CD4-positive, alpha-beta T cell treated with Interleukin-6 at 100 ng/mL for 8 hours (primary cell): ENCODE measurements at regions not wholly inside any gene's neighbourhood (a gene's known extent, or its start where the extent isn't known, plus 50 kb on each side); places are given as distances from the start of the nearest gene placed in this dataset.

ENCODE experiments used
- DNase-seq: peaks from one replicate; pipeline ENCODE4 v3.0.0-alpha.2; 2020; ENCODE audit warnings: mixed read lengths, low spot score

GRCh38 chr7:45235905-45236304, 78.3 kb downstream of the RAMP3 start:
- no peak for DNase-seq

GRCh38 chr7:45236666-45237065, 79.1 kb downstream of the RAMP3 start:
- no peak for DNase-seq

GRCh38 chr7:45237788-45238461, 80.3 kb downstream of the RAMP3 start:
- DNase-seq: no peak

- no peak for DNase-seq
Observed at GRCh38 chr7:45238806-45239205, 81.2 kb downstream of the RAMP3 start.

GRCh38 chr7:45239486-45239885, 81.9 kb downstream of the RAMP3 start:
- DNase-seq: no peak

- no peak for DNase-seq
Observed at GRCh38 chr7:45240273-45240771, 82.7 kb downstream of the RAMP3 start.

GRCh38 chr7:45240926-45241325, 83.3 kb downstream of the RAMP3 start:
- DNase-seq: no peak

GRCh38 chr7:45241339-45242109, 83.9 kb downstream of the RAMP3 start:
- DNase-seq: no peak

GRCh38 chr7:45242261-45242660, 84.7 kb downstream of the RAMP3 start:
- DNase-seq: no peak

GRCh38 chr7:45242698-45243097, 85.1 kb downstream of the RAMP3 start:
- no peak for DNase-seq

- no peak for DNase-seq
Observed at GRCh38 chr7:45244981-45245380, 87.4 kb downstream of the RAMP3 start.

- DNase-seq: no peak
Observed at GRCh38 chr7:45246339-45246738, 88.7 kb downstream of the RAMP3 start.

GRCh38 chr7:45252248-45252647, 94.7 kb downstream of the RAMP3 start:
- DNase-seq: no peak

- DNase-seq: no peak
Observed at GRCh38 chr7:45252857-45253256, 95.3 kb downstream of the RAMP3 start.

GRCh38 chr7:45253368-45253767, 95.8 kb downstream of the RAMP3 start:
- DNase-seq: no peak

- no peak for DNase-seq
Observed at GRCh38 chr7:45255187-45255586, 97.6 kb downstream of the RAMP3 start.

GRCh38 chr7:45256309-45256708, 98.7 kb downstream of the RAMP3 start:
- no peak for DNase-seq

- DNase-seq: no peak
Observed at GRCh38 chr7:45256775-45257174, 99.2 kb downstream of the RAMP3 start.

- no peak for DNase-seq
Observed at GRCh38 chr7:45257284-45257683, 99.7 kb downstream of the RAMP3 start.

- DNase-seq: no peak
Observed at GRCh38 chr7:45258533-45259226, 101.1 kb downstream of the RAMP3 start.

- no peak for DNase-seq
Observed at GRCh38 chr7:45259227-45259596, 101.6 kb downstream of the RAMP3 start.

GRCh38 chr7:45259966-45260646, 102.5 kb downstream of the RAMP3 start:
- DNase-seq: peak; percentile 48
